ENCODE measurements at regions not wholly inside any gene's neighbourhood (a gene's known extent, or its start where the extent isn't known, plus 50 kb on each side); places are given as distances from the start of the nearest gene placed in this dataset.

DNA sequence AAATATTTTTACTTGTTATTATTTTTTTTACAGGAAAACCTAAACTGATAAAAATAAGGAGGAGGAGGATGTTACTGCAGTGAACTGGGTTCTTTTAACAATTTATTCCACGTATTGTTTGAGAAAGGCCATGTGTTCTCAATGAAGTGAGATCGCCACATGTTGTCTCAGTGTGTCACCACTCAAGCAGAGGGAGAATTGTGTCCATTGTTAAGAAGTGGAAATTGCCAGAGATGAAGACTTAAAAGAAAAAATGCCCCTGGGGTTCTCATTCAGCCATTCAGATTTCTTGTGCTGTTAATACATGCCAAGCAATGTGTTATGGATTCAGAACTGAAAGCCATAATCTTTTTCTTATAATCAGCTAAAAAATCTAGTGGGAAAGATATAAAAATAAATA lies 297.1 kb downstream of the NSUN3 start:
- TF ChIP-seq FOXA1 (IDR thresholded peaks at IDR 0.05) (no peak), NFRKB (IDR thresholded peaks at IDR 0.05) (no peak)
